ENCODE measurements at regions not wholly inside any gene's neighbourhood (a gene's known extent, or its start where the extent isn't known, plus 50 kb on each side); places are given as distances from the start of the nearest gene placed in this dataset.

GRCh38 chr15:29998033-29998432 is 84.7 kb upstream of the GOLGA8J start:
- Mint-ChIP-seq H3K27ac (ENCODE audit: unreplicated experiment) (no peak overlapping the region), H3K4me3 (ENCODE audit: unreplicated experiment) (no peak overlapping the region), H3K27me3 (ENCODE audit: unreplicated experiment) (peaks cover 2% of the 10 kb centered on the region), H3K36me3 (ENCODE audit: low read depth, unreplicated experiment) (no peaks in the 10 kb centered on the region), H3K9me3 (ENCODE audit: unreplicated experiment) (no peaks in the 10 kb centered on the region), H3K4me1 (ENCODE audit: unreplicated experiment) (peaks cover 5% of the 10 kb centered on the region)
- TF ChIP-seq CTCF (IDR thresholded peaks at IDR 0.05; ENCODE audit: unreplicated experiment) = no peak
- DNase-seq (ENCODE audit: low spot score) = no peak

- H3K4me3 Mint-ChIP-seq (ENCODE audit: unreplicated experiment) = no peak overlapping the region
- peaks cover 2% of the 10 kb centered on the region for H3K27me3 Mint-ChIP-seq (ENCODE audit: unreplicated experiment)
Measured at GRCh38 chr15:29997499-29997898, 85.3 kb upstream of the GOLGA8J start.

GRCh38 chr15:29994284-29994683 is 88.5 kb upstream of the GOLGA8J start:
- Mint-ChIP-seq H3K4me3 (ENCODE audit: unreplicated experiment) (no peak overlapping the region), H3K27me3 (ENCODE audit: unreplicated experiment) (peaks cover 2% of the 10 kb centered on the region), H3K36me3 (ENCODE audit: low read depth, unreplicated experiment) (no peaks in the 10 kb centered on the region), H3K9me3 (ENCODE audit: unreplicated experiment) (no peaks in the 10 kb centered on the region), H3K4me1 (ENCODE audit: unreplicated experiment) (peaks cover 5% of the 10 kb centered on the region), H3K27ac (ENCODE audit: unreplicated experiment) (no peak overlapping the region)
- no peak for DNase-seq (ENCODE audit: low spot score)
- TF ChIP-seq CTCF (IDR thresholded peaks at IDR 0.05; ENCODE audit: unreplicated experiment) = no peak

More at GRCh38 chr15:29997499-29997898, 85.3 kb upstream of the GOLGA8J start:
- Mint-ChIP-seq H3K36me3 (ENCODE audit: low read depth, unreplicated experiment) (no peaks in the 10 kb centered on the region), H3K27ac (ENCODE audit: unreplicated experiment) (no peak overlapping the region), H3K4me1 (ENCODE audit: unreplicated experiment) (peaks cover 5% of the 10 kb centered on the region), H3K9me3 (ENCODE audit: unreplicated experiment) (no peaks in the 10 kb centered on the region)
- no peak for DNase-seq (ENCODE audit: low spot score)
- TF ChIP-seq CTCF (IDR thresholded peaks at IDR 0.05; ENCODE audit: unreplicated experiment) = no peak

GRCh38 chr15:29990954-29991353 is 91.8 kb upstream of the GOLGA8J start:
- DNase-seq (ENCODE audit: low spot score) = no peak
- Mint-ChIP-seq H3K36me3 (ENCODE audit: low read depth, unreplicated experiment) (no peaks in the 10 kb centered on the region), H3K27ac (ENCODE audit: unreplicated experiment) (no peak overlapping the region), H3K4me1 (ENCODE audit: unreplicated experiment) (peaks cover 6% of the 10 kb centered on the region), H3K4me3 (ENCODE audit: unreplicated experiment) (no peak overlapping the region), H3K9me3 (ENCODE audit: unreplicated experiment) (no peaks in the 10 kb centered on the region), H3K27me3 (ENCODE audit: unreplicated experiment) (no peaks in the 10 kb centered on the region)
- TF ChIP-seq CTCF (IDR thresholded peaks at IDR 0.05; ENCODE audit: unreplicated experiment) = no peak

- Mint-ChIP-seq H3K9me3 (ENCODE audit: unreplicated experiment) (no peaks in the 10 kb centered on the region), H3K27me3 (ENCODE audit: unreplicated experiment) (no peaks in the 10 kb centered on the region), H3K4me1 (ENCODE audit: unreplicated experiment) (peaks cover 6% of the 10 kb centered on the region), H3K4me3 (ENCODE audit: unreplicated experiment) (no peak overlapping the region), H3K36me3 (ENCODE audit: low read depth, unreplicated experiment) (no peaks in the 10 kb centered on the region), H3K27ac (ENCODE audit: unreplicated experiment) (no peak overlapping the region)
- DNase-seq (ENCODE audit: low spot score) = no peak
- TF ChIP-seq CTCF (IDR thresholded peaks at IDR 0.05; ENCODE audit: unreplicated experiment) = no peak
Measured at GRCh38 chr15:29990035-29990434, 92.7 kb upstream of the GOLGA8J start.
